Stromal cell of bone marrow (primary cell): ENCODE measurements at regions not wholly inside any gene's neighbourhood (a gene's known extent, or its start where the extent isn't known, plus 50 kb on each side); places are given as distances from the start of the nearest gene placed in this dataset.

Experiments
- DNase-seq: peaks from one replicate; pipeline ENCODE4 v3.0.0-alpha.2; 2012; ENCODE audit warnings: low read depth

DNA sequence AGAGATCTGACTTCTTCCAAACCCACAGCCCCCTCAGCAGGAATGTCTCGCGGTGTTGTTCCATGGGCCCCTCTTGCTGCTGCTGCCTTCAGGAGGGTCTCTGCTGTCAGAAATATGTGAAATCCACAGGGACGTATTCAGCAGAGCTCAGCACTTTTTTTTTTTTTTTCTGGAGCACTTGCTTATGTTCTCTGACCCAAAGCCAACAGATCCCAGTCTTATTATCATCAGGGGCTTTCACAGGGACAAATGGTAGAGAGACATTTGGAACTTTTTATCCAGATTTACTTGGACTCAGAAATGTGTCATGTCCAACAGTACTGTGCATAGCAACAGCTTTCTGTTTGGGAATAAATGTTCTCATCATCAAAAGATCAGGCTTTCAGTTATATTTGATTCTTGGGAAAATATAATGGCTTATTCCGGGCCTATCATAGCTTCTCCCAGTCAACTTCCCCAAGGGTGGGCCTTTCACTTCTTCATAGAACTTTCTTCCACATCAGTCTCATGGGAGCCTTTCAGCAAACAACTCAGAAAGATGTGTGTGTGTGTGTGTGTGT is 332.7 kb downstream of the ZNF536 start:
- DNase-seq, result no peak

DNA sequence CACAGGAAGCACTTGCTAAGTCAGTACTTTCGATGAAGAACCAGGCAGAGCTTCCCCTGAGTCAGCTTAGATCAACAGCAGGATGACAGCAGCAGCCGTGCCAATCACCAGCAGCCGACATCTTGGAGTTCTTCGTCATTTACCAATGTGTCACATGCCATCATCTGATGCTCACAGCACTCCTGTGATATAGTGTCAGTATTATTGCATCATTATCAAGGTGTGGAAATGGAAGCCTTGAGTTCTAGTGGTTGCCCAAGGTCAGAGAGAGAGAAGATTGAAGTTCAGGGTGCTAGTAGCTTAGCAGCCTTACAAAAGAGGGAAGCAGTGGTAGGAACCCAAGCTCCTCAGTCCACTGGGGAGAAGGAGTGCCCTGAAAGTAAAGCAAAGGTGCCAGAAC is 331.5 kb downstream of the ZNF536 start:
- DNase-seq, result no peak

DNA sequence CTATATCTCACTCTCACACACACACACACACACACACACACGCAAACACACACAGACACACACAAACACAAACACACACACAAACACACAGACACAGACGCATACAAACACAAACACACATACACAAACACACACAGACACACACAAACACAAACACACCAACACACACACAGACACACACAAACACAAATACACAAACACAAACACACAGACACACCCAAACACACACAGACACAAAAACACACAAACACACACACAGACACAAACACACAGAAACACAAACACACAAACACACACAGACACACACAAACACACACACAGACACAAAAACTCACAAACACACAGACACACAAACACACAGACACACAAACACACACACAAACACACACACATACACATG is 329.0 kb downstream of the ZNF536 start:
- no peak for DNase-seq

DNA sequence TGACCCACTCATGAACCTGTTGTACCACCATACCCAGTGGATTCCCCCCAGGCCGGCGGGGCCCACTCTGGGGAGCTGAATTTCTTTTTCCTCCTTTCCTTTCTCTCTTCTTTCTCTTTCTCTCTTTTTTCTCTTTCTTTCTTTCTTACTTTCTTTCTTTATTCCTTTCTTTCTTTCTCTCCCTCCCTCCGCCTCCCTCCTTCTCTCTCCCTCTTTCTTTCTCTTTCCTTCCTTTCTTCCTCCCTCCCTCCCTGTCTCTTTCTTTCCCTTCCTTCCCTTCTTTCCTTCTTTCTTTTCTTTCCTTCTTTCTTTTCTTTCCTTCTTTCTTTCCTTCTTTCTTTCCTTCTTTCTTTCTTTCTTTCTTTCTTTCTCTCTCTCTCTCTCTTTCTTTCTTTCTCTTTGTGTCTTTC is 327.7 kb downstream of the ZNF536 start:
- DNase-seq, result no peak

DNA sequence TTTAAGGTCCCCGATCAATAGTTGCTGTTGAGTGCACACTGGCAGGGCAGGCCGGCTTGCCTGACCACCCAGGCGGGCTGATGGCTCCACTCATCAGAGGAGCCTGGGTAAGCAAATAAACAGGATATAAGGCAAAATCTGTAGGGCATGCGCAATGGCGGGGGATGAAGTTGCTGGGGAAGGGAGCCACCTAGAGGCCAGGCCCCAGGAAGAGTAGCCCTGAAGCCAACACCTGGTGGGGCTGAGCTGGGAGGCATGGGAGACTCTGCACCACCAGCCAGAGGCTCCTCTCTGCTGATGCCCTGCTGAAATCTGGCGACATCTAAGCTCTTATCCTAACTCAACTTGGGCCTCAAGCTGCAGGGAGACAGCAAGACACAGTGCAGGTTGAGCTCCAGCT is 324.3 kb downstream of the ZNF536 start:
- no peak for DNase-seq

DNA sequence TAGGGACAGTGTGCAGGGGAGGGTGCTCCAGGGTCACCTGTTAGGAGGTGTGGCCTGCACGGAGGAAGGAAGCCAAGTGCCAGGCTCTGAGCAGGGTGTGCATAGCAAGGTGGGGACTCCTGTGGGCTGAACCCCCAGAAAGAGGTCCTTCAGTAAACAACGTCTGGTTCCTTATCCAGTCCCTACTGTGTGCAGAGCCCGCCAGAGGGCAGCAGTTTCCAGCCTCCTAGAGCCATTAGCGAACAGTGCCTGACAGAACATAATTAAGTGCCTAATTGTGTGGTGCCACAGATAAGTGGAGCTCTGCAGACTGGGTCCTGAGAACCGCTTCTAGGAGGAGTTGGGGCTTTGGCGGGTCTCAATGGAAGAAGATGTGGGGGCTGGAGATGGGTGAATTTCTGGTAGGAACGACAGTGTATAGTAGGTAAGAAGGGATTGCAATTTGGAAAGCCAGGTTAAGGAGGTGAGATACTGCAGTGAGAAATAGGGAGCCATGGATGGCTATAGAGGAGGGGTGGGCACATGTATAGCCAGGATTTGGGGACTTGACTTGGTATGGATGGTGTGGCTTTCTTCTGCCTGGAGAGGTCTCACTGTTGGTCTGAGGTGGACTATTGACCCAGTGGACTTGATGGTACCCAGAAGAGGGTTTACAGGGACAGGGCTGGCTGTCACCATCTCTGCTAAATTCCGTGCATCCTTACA is 323.1 kb downstream of the ZNF536 start:
- DNase-seq, result no peak

DNA sequence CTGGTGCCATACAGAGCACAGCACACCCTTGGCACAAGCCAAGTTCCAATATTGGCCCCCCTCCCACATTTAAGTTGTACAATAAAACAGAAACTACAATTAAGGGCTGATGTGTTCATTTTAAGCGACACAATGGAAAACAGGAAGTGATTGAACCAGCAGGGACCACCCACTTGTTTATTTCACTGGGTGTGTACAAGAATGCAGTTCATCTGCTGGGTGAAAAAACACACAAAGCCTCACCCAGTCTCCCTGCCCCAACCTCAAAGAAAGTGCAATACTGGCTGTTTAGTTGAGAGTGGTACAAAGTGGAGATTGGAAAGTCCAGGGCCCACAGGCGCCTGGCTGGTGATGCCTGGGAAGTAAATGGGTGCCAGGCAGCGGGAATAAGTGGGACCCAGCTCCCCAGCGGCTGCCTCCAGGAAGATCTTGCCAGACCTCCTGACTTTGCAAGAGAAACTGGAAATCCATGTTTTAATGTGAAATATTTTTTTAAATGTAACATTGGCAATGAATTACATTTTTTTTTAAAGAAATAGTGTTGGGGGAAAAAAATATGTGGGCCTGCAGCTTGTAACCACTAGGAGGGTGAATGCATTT is 322.1 kb downstream of the ZNF536 start:
- DNase-seq, result no peak

DNA sequence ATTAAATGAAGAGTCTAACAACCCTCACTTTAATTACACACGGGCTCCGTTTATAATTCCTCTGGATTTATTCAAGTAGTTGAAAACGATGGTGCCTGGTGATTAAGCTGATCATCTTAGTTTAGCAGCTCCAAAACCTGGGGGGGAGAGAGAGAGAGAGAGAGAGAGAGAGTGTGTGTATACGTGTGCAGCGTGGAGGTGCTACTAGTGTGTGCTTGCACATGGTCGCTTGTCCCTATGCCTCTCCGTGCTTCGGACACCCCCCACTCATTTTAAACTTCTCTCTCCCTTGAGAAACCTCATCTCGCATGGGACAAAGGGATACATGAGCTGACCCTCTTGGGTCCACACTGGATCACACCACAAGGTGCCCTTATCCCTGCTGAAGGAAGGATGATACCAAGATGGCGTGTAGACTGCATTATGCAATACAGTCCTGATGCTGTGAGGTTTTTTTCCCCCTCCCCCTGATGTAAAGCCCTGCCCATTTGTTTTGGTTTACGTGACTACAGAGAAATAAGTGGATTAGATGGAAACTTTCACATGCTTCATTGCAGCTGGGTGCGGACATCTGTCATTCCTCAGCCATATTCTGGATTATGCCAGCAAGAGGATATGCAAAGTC is 320.8 kb downstream of the ZNF536 start:
- no peak for DNase-seq

DNA sequence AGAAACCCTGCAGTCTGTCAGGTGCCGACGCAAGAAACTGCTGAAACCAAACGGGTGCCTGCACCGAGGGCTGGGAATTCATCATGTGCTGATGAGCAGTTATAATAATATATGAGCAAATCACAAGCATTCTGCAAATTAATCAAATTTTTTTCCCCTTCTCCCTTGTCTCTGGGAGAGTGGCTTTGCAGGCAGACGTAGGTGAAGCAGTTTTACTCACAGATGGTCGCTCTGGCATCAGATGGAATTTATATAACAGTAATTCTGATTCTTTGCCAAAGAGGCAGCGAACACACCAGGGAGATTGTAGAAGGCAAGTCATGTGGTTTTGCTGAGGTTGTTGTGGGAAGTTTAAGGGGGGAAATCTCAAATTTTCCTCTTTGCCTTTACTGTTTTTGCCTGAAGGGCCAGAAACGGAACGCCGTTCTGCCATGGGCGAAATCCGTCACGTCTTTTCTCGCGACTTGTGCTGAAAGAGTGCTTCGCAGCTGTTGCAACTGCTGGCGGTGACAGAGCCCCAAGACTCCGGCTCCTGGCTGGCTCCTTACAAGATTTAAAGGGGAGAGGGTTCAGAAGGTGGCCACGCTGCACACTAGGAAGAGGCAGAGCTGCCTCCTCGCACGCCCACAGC is 320.1 kb downstream of the ZNF536 start:
- no peak for DNase-seq

DNA sequence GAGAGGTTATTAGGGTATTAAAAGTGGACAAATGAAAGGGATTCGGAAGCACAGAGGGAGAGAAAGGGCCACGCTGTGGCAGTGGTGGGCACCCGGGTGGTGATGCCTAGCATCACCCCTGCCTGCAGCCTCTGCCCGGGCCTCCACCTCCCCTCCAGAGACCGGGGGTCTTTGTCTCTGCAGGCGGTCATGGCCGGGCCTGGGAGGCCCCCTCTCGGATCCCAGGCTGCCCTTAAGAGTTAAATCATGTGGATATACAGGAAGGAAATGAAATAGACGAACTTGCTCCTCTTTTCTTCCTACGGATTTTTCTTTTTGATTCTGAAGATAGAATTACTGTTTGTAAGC is 319.6 kb downstream of the ZNF536 start:
- no peak for DNase-seq

DNA sequence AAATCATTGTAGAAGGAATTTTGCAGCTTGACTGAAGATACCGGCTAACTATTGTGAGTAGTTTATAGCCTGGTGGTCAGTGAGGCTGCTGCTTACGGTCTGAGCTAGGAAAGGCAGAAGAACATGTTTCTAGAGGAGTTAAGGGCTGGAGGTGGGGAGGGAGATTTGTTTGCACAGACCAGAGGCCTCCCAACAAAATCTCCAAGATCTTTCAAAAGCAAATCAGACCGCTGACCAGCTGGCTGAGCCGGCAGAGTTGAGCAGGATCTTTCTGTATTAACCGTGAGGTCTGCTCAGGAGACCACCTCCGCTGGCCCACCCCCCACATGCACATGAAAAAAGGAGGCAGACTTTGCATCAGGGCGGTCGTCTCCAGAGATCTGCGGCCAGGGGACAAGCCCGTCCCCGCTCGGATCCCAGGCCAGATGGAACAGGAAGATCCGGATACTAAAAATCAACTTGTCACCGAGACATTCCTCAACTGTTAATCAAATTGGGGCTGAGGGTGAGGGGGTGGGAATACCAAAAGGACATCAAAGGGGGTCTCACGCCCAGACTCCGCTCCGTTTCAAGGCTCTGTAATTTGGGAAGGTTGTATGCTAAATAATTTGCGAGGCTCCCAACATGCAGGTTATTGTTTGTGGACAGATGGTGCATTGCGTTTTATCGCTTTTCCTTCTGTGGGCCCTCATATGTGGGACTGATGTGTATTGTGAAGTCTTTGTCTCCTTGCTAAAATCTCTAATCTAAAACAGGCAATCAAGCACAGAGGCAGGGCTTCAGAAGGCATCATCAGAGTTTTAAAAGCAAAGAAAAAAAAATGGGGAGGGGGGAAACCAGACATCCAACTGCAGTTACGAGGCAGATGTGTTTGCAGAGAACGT is 319.0 kb downstream of the ZNF536 start:
- no peak for DNase-seq

DNA sequence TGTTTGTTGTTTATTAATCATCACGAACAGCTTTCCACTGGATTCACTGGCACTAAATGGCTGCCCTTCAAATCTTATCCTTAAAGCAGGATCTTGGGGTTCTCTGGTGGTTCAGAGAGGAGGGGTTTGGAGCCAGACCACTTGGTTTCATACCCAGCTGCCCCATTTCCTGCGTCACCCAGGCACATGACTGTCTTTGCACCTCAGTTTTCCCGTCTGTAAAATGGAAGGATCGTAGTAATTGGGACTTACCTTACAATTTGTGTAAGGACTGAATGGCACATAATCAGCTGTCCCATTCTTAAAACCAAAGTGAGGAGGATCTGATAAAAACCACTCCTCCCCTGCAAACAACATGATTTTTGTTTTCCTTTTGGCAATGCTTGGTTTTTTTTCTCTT is 318.3 kb downstream of the ZNF536 start:
- DNase-seq, result no peak

DNA sequence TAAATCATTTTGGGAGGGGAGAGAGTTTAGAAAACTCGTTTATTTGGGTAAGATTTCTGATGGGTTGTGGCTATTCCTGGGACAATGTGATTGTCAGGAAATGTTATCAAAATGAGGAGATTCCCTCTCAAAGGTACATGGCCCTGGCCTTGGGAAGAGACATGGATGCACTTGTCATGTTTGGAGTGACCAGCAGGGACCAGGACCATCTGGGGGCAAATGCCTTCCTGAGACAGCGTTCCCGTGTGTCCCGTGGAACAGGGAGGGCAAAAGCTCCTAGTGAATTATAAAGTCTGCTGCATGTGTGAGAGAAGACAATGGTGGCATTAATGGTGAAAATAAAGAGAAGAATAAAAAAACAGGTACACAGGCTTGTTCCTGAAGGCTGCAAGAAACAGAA is 317.3 kb downstream of the ZNF536 start:
- DNase-seq, result no peak

DNA sequence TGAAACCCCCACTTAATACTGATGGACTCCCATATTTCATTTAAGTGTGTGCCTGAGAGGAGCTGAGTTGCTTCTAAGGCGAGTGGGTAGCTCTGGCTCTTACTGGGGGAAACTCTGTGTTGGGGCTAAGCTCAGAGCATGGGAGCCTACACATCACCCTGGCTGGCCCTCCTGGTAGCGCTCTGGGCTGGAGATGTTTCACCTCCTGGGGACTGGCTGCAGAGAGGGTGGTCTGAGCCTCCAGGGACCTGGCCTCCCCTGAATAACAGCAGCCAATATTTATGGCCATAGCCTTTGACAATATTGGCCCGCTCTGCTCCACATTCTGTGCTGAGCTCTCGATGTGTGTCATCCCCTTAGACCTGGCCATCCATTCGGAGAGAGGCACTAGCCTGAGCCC is 316.5 kb downstream of the ZNF536 start:
- DNase-seq, result no peak

DNA sequence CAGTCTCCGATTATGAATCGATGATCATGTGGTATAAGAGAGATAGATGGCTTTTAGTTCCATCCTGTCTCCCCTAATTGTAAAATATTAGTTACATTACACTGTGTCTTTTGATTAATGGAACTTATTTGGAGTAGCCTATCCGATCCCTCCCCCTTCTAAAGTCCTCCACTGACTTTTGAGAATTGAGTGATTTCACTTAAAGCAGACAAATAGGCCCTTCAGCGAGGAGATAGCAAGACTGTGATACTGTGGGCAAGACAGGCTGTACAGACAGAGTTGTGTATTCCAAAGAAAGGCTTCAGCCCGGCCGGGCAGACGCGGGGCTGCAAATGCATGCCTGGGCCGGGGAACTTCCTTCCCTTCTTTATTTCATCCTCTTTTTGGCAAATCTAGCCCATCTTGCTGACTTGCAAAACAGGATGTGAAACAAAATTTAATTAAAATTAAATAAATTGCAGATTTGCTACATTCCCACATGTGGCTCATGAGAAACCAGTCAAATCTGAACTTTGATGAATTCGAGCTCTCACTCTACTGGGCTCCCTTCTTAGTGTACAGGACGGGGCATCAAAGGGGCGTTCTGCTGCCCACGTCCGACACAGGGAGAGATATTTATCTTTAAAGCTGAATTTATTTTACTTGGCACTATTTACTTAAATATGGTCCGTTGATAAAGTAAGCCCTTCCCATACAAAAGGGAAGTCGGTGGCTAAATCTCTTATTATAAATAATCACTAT is 314.8 kb downstream of the ZNF536 start:
- no peak for DNase-seq

DNA sequence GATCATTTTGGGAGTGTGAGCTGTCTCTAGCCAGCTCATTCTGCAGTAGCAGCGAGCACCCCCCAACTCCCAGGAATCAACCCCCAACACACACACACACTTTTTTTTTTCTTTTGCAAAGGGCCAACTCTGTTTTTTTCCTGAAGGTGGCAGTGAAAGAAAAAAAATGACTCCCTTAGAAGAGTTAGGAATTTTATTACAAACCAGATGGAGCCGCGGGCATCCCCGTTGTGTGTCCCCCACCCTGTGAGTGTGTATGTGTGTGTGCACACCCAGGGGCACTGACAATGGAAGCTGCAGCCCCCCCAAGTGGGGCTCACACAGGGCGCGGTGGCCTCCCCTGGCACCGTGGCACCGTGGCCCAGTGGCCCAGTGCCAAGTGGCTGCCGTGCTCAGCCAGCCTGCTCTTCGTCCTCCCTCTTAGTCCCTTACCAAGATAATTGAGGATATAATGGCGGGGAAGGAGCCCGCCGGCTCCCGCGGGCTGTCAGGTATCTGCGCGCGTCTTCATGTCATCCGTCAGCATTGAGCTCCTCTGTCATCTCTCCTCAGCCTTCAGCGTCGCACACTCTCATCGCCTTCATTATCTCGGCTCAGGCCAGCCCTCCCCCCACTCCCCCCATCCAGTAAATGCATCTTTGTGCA is 314.1 kb downstream of the ZNF536 start:
- DNase-seq, result no peak

DNA sequence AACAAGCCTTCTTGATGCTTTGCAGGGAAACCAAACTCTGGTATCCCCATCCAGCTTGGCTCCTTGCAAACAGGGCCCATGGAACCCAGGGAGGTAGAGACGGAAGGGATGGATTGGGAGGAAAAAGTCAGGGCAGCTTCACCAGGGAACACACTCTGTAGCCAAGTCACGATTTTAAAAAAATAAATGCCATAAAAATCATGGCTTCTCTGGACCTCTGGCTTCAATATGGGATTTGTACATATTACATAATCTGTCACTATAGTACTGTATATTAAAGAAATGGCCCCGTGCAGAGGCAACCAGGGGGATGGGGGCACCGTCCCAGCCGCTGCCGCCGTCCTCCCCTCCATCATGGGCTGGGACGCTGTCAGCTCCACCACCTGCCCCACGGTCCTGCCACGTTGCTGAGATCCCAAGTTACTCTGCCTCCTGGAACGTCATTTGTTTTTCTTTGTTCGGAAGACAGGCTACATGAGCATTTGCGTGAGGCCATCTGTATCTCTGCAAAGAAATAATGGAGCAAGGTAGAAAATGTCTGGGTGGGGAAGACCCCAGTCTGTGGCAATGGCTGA is 313.3 kb downstream of the ZNF536 start:
- DNase-seq, result no peak

DNA sequence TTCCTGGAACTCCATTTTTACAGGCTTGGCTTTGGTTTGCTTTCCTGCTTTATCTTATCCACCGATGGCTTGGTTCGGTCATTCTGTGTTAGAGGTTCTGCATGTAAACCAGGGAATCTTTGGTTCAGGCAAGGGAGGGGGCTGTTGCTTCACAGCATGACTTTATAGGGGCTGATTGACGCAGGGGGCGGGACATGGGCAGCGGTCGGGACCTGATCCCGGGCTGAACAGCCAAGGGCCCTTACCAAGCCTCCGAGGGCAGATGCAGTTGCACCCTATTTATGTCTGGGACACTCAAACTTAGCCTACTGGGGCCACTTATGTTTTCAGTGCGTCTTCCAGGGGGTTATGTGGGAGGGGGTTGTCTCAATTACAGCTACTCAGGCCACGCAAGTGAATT is 312.4 kb downstream of the ZNF536 start:
- DNase-seq, result no peak

DNA sequence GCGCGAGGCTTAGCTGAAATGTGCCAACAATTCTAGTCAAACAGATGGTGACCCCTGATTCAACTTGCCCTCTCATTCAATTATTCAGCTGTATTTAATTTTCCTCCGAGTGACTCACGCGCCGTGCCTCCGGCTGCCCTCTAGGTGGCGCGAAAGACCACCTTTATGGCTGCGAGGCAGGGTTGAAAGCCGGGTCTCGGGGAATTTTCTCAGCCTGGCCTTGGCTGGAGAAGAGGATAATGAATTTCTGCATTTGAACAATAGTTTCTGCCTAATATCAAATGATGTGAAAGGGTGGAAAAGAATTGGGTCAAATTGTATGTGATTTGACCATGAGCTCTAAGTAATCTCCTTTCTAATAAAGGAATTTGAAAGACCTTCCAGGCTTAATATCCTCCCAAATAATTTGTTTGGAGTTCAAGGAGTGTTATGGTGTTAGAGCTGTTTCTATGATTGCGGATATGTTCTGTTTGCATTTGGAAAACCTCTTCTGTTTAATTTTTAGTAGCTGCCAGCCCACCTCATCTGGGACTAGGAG is 310.9 kb downstream of the ZNF536 start:
- DNase-seq, result peak; percentile 74
